Body of pancreas (tissue), 4 donors: ENCODE measurements at regions not wholly inside any gene's neighbourhood (a gene's known extent, or its start where the extent isn't known, plus 50 kb on each side); places are given as distances from the start of the nearest gene placed in this dataset.

ENCODE experiments used
- CTCF ChIP-seq, 7 experiments: fragments of 450-650 bp in 4 of 7; fragments of 200-600 bp in 3 of 7; sonication (generic) in 3 of 7; IDR thresholded peaks; one replicate each; pipeline ENCODE4 v1.5.1; 2016 to 2019; ENCODE audit warnings: antibody characterized with exemption in 7 of 7
- POLR2A ChIP-seq, 3 donors: fragments of 450-650 bp; IDR thresholded peaks; one replicate each; pipeline ENCODE4 v1.6.1; 2016; ENCODE audit warnings: antibody characterized with exemption in 3 of 3, mild to moderate bottlenecking in 2 of 3

GRCh38 chr10:59085711-59086502, 90.5 kb upstream of the PHYHIPL start:
- no peak for TF ChIP-seq POLR2A (IDR thresholded peaks at IDR 0.05)
- no peak for TF ChIP-seq CTCF (IDR thresholded peaks at IDR 0.05)
